AG10803 (cell line): ENCODE measurements at regions not wholly inside any gene's neighbourhood (a gene's known extent, or its start where the extent isn't known, plus 50 kb on each side); places are given as distances from the start of the nearest gene placed in this dataset.

Source experiments
- DNase-seq: peaks from one replicate; pipeline ENCODE4 v3.0.0; 2010; ENCODE audit warnings: low read depth
- H3K4me3 ChIP-seq: 2 replicates; pipeline ENCODE4 v1.5.1; 2011; ENCODE audit warnings: mild to moderate bottlenecking, low read length, control low read depth
- CTCF ChIP-seq: conservative IDR thresholded peaks from 2 replicates; pipeline ENCODE4 v1.5.1; 2011; ENCODE audit warnings: mild to moderate bottlenecking, low read length, control low read depth, inconsistent platforms

GRCh38 chr15:61444585-61444984 is 215.5 kb upstream of the RORA start:
- no peak overlapping the region for H3K4me3 ChIP-seq
- no peak for TF ChIP-seq CTCF
- DNase-seq, result no peak

- DNase-seq, result no peak
- TF ChIP-seq CTCF, result no peak
- no peak overlapping the region for H3K4me3 ChIP-seq
Measured at GRCh38 chr15:61442821-61443220, 213.7 kb upstream of the RORA start.

GRCh38 chr15:61441891-61442290 is 212.8 kb upstream of the RORA start:
- H3K4me3 ChIP-seq, result no peak overlapping the region
- TF ChIP-seq CTCF, result no peak
- DNase-seq, result peak; percentile 42

GRCh38 chr15:61426466-61426865 is 197.4 kb upstream of the RORA start:
- DNase-seq, result no peak
- no peak overlapping the region for H3K4me3 ChIP-seq
- TF ChIP-seq CTCF, result no peak

GRCh38 chr15:61425934-61426333 is 196.8 kb upstream of the RORA start:
- TF ChIP-seq CTCF, result no peak
- H3K4me3 ChIP-seq, result no peak overlapping the region
- no peak for DNase-seq

- TF ChIP-seq CTCF, result no peak
- DNase-seq, result no peak
- no peak overlapping the region for H3K4me3 ChIP-seq
Measured at GRCh38 chr15:61422773-61423172, 193.7 kb upstream of the RORA start.

GRCh38 chr15:61421938-61422337 is 192.8 kb upstream of the RORA start:
- TF ChIP-seq CTCF, result no peak
- H3K4me3 ChIP-seq, result no peak overlapping the region
- no peak for DNase-seq
